K562 (cell line): ENCODE measurements at regions not wholly inside any gene's neighbourhood (a gene's known extent, or its start where the extent isn't known, plus 50 kb on each side); places are given as distances from the start of the nearest gene placed in this dataset.
A peak's percentile ranks its signal among the peaks of the same experiment; 100 is the strongest.

Source experiments
- AFF4 ChIP-seq: sonication (generic); formaldehyde crosslinking; IDR thresholded peaks from 2 replicates; pipeline ENCODE4 v1.8.0; 2023; ENCODE audit warnings: mild to moderate bottlenecking, missing genetic modification reagents
- COPS2 ChIP-seq: fragments of 450-650 bp; conservative IDR thresholded peaks from 2 replicates; pipeline ENCODE4 v1.6.1; 2016; ENCODE audit warnings: mild to moderate bottlenecking, moderate library complexity
- HBP1 ChIP-seq: fragments of 450-650 bp; formaldehyde crosslinking; IDR thresholded peaks from 2 replicates; pipeline ENCODE4 v1.4.0; 2022; ENCODE audit warnings: missing genetic modification characterization
- HMBOX1 ChIP-seq: sonication (generic); IDR thresholded peaks from 2 replicates; pipeline ENCODE4 v1.6.1; 2016
- OTX1 ChIP-seq: fragments of 450-650 bp; formaldehyde crosslinking; IDR thresholded peaks from 2 replicates; pipeline ENCODE4 v1.4.0; 2022; ENCODE audit warnings: mild to moderate bottlenecking
- PCBP2 ChIP-seq: fragments of 200-400 bp; formaldehyde crosslinking; IDR thresholded peaks from 2 replicates; pipeline ENCODE4 v1.6.1; 2018; ENCODE audit warnings: low read length, low read depth, mild to moderate bottlenecking, moderate library complexity; ENCODE audit not compliant: poor library complexity, severe bottlenecking
- TF ChIP-seq, protein P1 (sequence below): fragments of 150-350 bp; conservative IDR thresholded peaks from 2 replicates; pipeline ENCODE4 v1.6.1; 2014; ENCODE audit warnings: low read length
- TF ChIP-seq, protein P2 (sequence below): fragments of 450-650 bp; IDR thresholded peaks from 2 replicates; pipeline ENCODE4 v1.6.1; 2016
- TF ChIP-seq, protein P3 (sequence below): sonication (generic); formaldehyde crosslinking; IDR thresholded peaks from 2 replicates; pipeline ENCODE4 v1.9.0; 2022; ENCODE audit warnings: mild to moderate bottlenecking, missing genetic modification reagents
- TF ChIP-seq, protein P4 (sequence below): IDR thresholded peaks from 3 replicates; pipeline ENCODE4 v1.6.1; 2011; ENCODE audit warnings: borderline replicate concordance, mild to moderate bottlenecking, moderate library complexity; ENCODE audit not compliant: insufficient read length; ENCODE audit errors: extremely low read depth
- TF ChIP-seq, protein P5 (sequence below): sonication (generic); formaldehyde crosslinking; IDR thresholded peaks from 2 replicates; pipeline ENCODE4 v1.8.0; 2022; ENCODE audit warnings: missing genetic modification reagents, mild to moderate bottlenecking, borderline replicate concordance

- TF ChIP-seq HBP1 (CRISPR knock-in tag) (no peak), AFF4 (no peak), PCBP2 (no peak), HMBOX1 (peak; percentile 48; the same call in 1 of the 2 replicates), COPS2 (no peak), OTX1 (CRISPR knock-in tag) (no peak)
- TF ChIP-seq, protein P1, sequence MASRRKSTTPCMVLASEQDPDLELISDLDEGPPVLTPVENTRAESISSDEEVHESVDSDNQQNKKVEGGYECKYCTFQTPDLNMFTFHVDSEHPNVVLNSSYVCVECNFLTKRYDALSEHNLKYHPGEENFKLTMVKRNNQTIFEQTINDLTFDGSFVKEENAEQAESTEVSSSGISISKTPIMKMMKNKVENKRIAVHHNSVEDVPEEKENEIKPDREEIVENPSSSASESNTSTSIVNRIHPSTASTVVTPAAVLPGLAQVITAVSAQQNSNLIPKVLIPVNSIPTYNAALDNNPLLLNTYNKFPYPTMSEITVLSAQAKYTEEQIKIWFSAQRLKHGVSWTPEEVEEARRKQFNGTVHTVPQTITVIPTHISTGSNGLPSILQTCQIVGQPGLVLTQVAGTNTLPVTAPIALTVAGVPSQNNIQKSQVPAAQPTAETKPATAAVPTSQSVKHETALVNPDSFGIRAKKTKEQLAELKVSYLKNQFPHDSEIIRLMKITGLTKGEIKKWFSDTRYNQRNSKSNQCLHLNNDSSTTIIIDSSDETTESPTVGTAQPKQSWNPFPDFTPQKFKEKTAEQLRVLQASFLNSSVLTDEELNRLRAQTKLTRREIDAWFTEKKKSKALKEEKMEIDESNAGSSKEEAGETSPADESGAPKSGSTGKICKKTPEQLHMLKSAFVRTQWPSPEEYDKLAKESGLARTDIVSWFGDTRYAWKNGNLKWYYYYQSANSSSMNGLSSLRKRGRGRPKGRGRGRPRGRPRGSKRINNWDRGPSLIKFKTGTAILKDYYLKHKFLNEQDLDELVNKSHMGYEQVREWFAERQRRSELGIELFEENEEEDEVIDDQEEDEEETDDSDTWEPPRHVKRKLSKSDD: no peak
- TF ChIP-seq, protein P2, sequence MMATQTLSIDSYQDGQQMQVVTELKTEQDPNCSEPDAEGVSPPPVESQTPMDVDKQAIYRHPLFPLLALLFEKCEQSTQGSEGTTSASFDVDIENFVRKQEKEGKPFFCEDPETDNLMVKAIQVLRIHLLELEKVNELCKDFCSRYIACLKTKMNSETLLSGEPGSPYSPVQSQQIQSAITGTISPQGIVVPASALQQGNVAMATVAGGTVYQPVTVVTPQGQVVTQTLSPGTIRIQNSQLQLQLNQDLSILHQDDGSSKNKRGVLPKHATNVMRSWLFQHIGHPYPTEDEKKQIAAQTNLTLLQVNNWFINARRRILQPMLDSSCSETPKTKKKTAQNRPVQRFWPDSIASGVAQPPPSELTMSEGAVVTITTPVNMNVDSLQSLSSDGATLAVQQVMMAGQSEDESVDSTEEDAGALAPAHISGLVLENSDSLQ: no peak
- TF ChIP-seq, protein P3, sequence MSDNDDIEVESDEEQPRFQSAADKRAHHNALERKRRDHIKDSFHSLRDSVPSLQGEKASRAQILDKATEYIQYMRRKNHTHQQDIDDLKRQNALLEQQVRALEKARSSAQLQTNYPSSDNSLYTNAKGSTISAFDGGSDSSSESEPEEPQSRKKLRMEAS: no peak
- TF ChIP-seq, protein P4, sequence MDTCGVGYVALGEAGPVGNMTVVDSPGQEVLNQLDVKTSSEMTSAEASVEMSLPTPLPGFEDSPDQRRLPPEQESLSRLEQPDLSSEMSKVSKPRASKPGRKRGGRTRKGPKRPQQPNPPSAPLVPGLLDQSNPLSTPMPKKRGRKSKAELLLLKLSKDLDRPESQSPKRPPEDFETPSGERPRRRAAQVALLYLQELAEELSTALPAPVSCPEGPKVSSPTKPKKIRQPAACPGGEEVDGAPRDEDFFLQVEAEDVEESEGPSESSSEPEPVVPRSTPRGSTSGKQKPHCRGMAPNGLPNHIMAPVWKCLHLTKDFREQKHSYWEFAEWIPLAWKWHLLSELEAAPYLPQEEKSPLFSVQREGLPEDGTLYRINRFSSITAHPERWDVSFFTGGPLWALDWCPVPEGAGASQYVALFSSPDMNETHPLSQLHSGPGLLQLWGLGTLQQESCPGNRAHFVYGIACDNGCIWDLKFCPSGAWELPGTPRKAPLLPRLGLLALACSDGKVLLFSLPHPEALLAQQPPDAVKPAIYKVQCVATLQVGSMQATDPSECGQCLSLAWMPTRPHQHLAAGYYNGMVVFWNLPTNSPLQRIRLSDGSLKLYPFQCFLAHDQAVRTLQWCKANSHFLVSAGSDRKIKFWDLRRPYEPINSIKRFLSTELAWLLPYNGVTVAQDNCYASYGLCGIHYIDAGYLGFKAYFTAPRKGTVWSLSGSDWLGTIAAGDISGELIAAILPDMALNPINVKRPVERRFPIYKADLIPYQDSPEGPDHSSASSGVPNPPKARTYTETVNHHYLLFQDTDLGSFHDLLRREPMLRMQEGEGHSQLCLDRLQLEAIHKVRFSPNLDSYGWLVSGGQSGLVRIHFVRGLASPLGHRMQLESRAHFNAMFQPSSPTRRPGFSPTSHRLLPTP: no peak
- TF ChIP-seq, protein P5, sequence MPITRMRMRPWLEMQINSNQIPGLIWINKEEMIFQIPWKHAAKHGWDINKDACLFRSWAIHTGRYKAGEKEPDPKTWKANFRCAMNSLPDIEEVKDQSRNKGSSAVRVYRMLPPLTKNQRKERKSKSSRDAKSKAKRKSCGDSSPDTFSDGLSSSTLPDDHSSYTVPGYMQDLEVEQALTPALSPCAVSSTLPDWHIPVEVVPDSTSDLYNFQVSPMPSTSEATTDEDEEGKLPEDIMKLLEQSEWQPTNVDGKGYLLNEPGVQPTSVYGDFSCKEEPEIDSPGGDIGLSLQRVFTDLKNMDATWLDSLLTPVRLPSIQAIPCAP: no peak
Observed at GRCh38 chr6:27078734-27079357, 168.7 kb upstream of the PRSS16 start (continued).
